ENCODE measurements at regions not wholly inside any gene's neighbourhood (a gene's known extent, or its start where the extent isn't known, plus 50 kb on each side); places are given as distances from the start of the nearest gene placed in this dataset.
A peak's percentile ranks its signal among the peaks of the same experiment; 100 is the strongest.

DNA sequence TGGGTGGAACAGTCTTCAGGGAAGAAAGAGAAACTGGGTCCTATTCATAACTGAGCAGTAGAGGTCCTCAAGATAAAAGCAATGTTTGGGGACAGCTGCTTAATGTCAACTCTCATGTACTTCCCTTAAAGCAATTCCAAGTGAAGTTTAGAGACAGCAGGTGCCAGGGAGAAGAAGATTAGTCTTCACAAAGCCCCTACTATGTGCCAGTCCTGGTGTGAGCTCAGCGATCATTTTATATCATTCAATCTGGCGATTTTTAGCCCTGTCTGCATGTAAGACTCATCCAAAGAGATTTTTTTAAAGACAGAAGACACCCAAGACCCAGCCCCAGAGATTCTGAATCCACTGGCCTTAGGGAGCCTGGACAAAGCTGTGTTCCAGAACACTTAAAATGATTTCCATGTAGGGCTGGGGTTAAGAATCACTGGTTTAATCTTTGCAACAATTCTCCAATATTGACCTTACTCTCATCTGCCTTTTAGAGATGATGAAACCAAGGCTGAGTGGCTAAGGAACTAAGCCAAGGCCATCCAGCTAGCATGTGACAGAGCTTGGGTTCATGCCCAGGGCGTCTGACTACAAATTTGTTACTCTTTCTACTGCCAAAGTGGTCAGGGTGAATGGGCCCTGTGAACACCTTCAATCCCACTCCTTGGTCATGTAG, 404.5 kb upstream of the TBX3 start:
- 42% methylated on average over 3 of the region's 3 CpGs for WGBS
- Histone ChIP-seq H3K9ac (ENCODE audit: low read depth in 1 of 2, low read length in 2 of 2) (peak overlapping the region in 1 of 2 donors; percentile 69), H3K4me1 (ENCODE audit: control insufficient read depth in 4 of 4, insufficient read depth in 4 of 4, low read length in 3 of 4) (peaks cover 0 to 30% (median 24%) of the 10 kb centered on the region in 4 donors), H3K36me3 (ENCODE audit: control insufficient read depth in 4 of 4, insufficient read depth in 3 of 4, low read depth in 1 of 4, low read length in 3 of 4) (no peaks in the 10 kb centered on the region), H3K27ac (ENCODE audit: low read depth in 1 of 2, low read length in 2 of 2) (peak overlapping the region; percentile 90 to 95), H3K27me3 (ENCODE audit: control insufficient read depth in 4 of 4, insufficient read depth in 4 of 4, low read length in 3 of 4) (no peaks in the 10 kb centered on the region), H3K4me3 (ENCODE audit: low read depth in 1 of 3, low read length in 3 of 3) (peak overlapping the region in 1 of 3 donors; percentile 23), H3K9me3 (ENCODE audit: control insufficient read depth in 4 of 4, low read length in 3 of 4) (no peaks in the 10 kb centered on the region)
- TF ChIP-seq FOXA2 (IDR thresholded peaks at IDR 0.05), result peak; percentile 93
- peak; percentile 41 to 84 for TF ChIP-seq JUND (IDR thresholded peaks at IDR 0.05)
- no peak for TF ChIP-seq NR2F2 (IDR thresholded peaks at IDR 0.05)
- TF ChIP-seq YY1 (IDR thresholded peaks at IDR 0.05), result peak; percentile 62
- peak; percentile 48 to 63 for TF ChIP-seq RAD21 (IDR thresholded peaks at IDR 0.05)
- no peak for TF ChIP-seq TAF1 (conservative IDR thresholded peaks at IDR 0.05)
- no peak for TF ChIP-seq GABPA (IDR thresholded peaks at IDR 0.05 in 1 of 2, conservative IDR thresholded peaks at IDR 0.05 in 1 of 2)
- TF ChIP-seq, protein P1, sequence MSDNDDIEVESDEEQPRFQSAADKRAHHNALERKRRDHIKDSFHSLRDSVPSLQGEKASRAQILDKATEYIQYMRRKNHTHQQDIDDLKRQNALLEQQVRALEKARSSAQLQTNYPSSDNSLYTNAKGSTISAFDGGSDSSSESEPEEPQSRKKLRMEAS (IDR thresholded peaks at IDR 0.05), result peak; percentile 65
- TF ChIP-seq, protein P2, sequence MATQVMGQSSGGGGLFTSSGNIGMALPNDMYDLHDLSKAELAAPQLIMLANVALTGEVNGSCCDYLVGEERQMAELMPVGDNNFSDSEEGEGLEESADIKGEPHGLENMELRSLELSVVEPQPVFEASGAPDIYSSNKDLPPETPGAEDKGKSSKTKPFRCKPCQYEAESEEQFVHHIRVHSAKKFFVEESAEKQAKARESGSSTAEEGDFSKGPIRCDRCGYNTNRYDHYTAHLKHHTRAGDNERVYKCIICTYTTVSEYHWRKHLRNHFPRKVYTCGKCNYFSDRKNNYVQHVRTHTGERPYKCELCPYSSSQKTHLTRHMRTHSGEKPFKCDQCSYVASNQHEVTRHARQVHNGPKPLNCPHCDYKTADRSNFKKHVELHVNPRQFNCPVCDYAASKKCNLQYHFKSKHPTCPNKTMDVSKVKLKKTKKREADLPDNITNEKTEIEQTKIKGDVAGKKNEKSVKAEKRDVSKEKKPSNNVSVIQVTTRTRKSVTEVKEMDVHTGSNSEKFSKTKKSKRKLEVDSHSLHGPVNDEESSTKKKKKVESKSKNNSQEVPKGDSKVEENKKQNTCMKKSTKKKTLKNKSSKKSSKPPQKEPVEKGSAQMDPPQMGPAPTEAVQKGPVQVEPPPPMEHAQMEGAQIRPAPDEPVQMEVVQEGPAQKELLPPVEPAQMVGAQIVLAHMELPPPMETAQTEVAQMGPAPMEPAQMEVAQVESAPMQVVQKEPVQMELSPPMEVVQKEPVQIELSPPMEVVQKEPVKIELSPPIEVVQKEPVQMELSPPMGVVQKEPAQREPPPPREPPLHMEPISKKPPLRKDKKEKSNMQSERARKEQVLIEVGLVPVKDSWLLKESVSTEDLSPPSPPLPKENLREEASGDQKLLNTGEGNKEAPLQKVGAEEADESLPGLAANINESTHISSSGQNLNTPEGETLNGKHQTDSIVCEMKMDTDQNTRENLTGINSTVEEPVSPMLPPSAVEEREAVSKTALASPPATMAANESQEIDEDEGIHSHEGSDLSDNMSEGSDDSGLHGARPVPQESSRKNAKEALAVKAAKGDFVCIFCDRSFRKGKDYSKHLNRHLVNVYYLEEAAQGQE (IDR thresholded peaks at IDR 0.05), result peak; percentile 39
- no peak for TF ChIP-seq HNF4G (IDR thresholded peaks at IDR 0.05)
- peak; percentile 87 for TF ChIP-seq FOXA1 (IDR thresholded peaks at IDR 0.05)
- TF ChIP-seq RXRA (IDR thresholded peaks at IDR 0.05), result peak; percentile 89 to 94
- peak; percentile 84 for TF ChIP-seq SP1 (IDR thresholded peaks at IDR 0.05)
- TF ChIP-seq, protein P3, sequence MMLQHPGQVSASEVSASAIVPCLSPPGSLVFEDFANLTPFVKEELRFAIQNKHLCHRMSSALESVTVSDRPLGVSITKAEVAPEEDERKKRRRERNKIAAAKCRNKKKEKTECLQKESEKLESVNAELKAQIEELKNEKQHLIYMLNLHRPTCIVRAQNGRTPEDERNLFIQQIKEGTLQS (IDR thresholded peaks at IDR 0.05), result peak; percentile 92
- TF ChIP-seq, protein P4, sequence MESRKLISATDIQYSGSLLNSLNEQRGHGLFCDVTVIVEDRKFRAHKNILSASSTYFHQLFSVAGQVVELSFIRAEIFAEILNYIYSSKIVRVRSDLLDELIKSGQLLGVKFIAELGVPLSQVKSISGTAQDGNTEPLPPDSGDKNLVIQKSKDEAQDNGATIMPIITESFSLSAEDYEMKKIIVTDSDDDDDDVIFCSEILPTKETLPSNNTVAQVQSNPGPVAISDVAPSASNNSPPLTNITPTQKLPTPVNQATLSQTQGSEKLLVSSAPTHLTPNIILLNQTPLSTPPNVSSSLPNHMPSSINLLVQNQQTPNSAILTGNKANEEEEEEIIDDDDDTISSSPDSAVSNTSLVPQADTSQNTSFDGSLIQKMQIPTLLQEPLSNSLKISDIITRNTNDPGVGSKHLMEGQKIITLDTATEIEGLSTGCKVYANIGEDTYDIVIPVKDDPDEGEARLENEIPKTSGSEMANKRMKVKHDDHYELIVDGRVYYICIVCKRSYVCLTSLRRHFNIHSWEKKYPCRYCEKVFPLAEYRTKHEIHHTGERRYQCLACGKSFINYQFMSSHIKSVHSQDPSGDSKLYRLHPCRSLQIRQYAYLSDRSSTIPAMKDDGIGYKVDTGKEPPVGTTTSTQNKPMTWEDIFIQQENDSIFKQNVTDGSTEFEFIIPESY (IDR thresholded peaks at IDR 0.05), result peak; percentile 57
- TF ChIP-seq, protein P5, sequence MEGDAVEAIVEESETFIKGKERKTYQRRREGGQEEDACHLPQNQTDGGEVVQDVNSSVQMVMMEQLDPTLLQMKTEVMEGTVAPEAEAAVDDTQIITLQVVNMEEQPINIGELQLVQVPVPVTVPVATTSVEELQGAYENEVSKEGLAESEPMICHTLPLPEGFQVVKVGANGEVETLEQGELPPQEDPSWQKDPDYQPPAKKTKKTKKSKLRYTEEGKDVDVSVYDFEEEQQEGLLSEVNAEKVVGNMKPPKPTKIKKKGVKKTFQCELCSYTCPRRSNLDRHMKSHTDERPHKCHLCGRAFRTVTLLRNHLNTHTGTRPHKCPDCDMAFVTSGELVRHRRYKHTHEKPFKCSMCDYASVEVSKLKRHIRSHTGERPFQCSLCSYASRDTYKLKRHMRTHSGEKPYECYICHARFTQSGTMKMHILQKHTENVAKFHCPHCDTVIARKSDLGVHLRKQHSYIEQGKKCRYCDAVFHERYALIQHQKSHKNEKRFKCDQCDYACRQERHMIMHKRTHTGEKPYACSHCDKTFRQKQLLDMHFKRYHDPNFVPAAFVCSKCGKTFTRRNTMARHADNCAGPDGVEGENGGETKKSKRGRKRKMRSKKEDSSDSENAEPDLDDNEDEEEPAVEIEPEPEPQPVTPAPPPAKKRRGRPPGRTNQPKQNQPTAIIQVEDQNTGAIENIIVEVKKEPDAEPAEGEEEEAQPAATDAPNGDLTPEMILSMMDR (IDR thresholded peaks at IDR 0.05; ENCODE audit: low read depth, low read length, missing input control), result no peak
- peak; percentile 76 to 85 for TF ChIP-seq HNF4A (conservative IDR thresholded peaks at IDR 0.05)
- TF ChIP-seq EGR1 (IDR thresholded peaks at IDR 0.05; ENCODE audit: low read depth in 2 of 2), result peak in 1 of 2 donors; percentile 48
- peak; percentile 38 for DNase-seq (ENCODE audit: low spot score)

Data from liver (tissue), 8 donors.